Neutrophil (primary cell): ENCODE measurements at regions not wholly inside any gene's neighbourhood (a gene's known extent, or its start where the extent isn't known, plus 50 kb on each side); places are given as distances from the start of the nearest gene placed in this dataset.
"Not testable (repeated sequence)": the region's sequence is repeated elsewhere in the genome, so short reads cannot be mapped to it uniquely, and the experiment has no call there.

Source experiments
- H3K27ac ChIP-seq: fragments of 200-600 bp; sonication (generic); 2 replicates; pipeline ENCODE4 v1.5.1; 2016; ENCODE audit warnings: mild to moderate bottlenecking, moderate library complexity
- H3K27me3 ChIP-seq: fragments of 200-600 bp; sonication (generic); 2 replicates; pipeline ENCODE4 v1.6.0; 2016; ENCODE audit warnings: mild to moderate bottlenecking
- H3K36me3 ChIP-seq: fragments of 200-600 bp; sonication (generic); 2 replicates; pipeline ENCODE4 v1.5.1; 2017
- H3K4me1 ChIP-seq, 2 experiments: fragments of 200-600 bp in 1 of 2; sonication (generic) in 1 of 2; 1 replicate in 1 of 2; 2 replicates in 1 of 2; pipeline versions ENCODE4 v1.5.1 to v1.6.1; 2013 to 2016; ENCODE audit warnings: low read depth in 1 of 2, low read length in 1 of 2, mild to moderate bottlenecking in 1 of 2, moderate library complexity in 1 of 2; ENCODE audit not compliant: control insufficient read depth in 1 of 2, insufficient read depth in 1 of 2
- H3K4me3 ChIP-seq, 2 experiments: fragments of 200-600 bp in 1 of 2; sonication (generic) in 1 of 2; 1 replicate in 1 of 2; 2 replicates in 1 of 2; pipeline ENCODE4 v1.5.1; 2013 to 2016; ENCODE audit warnings: low read depth in 1 of 2, low read length in 1 of 2, mild to moderate bottlenecking in 1 of 2, moderate library complexity in 1 of 2
- H3K9me3 ChIP-seq: fragments of 200-600 bp; sonication (generic); 2 replicates; pipeline ENCODE4 v1.5.1; 2016
- CTCF ChIP-seq: fragments of 200-600 bp; sonication (generic); IDR thresholded peaks from 2 replicates; pipeline ENCODE4 v1.5.1; 2016; ENCODE audit warnings: antibody characterized with exemption

GRCh38 chr14:61145034-61145902 lies 135.9 kb downstream of the TMEM30B start:
- no peak for TF ChIP-seq CTCF
- Histone ChIP-seq H3K36me3 (no peaks in the 10 kb centered on the region), H3K4me3 (no peak overlapping the region), H3K4me1 (no peaks in the 10 kb centered on the region), H3K27ac (no peak overlapping the region), H3K9me3 (no peaks in the 10 kb centered on the region), H3K27me3 (no peaks in the 10 kb centered on the region)

GRCh38 chr14:61144117-61145033 lies 136.8 kb downstream of the TMEM30B start:
- H3K27ac ChIP-seq, H3K36me3 ChIP-seq, H3K4me1 ChIP-seq, H3K4me3 ChIP-seq, H3K9me3 ChIP-seq, H3K27me3 ChIP-seq: not testable (repeated sequence)

- no peaks in the 10 kb centered on the region for H3K36me3 ChIP-seq
- H3K27me3 ChIP-seq = no peaks in the 10 kb centered on the region
- no peaks in the 10 kb centered on the region for H3K9me3 ChIP-seq
- no peaks in the 10 kb centered on the region for H3K4me1 ChIP-seq
- no peak overlapping the region for H3K27ac ChIP-seq
- TF ChIP-seq CTCF = no peak
- H3K4me3 ChIP-seq = no peak overlapping the region
Measured at GRCh38 chr14:61140872-61141271, 140.3 kb downstream of the TMEM30B start.

GRCh38 chr14:61140271-61140670 lies 140.9 kb downstream of the TMEM30B start:
- no peak overlapping the region for H3K4me3 ChIP-seq
- H3K27ac ChIP-seq = no peak overlapping the region
- H3K27me3 ChIP-seq = no peaks in the 10 kb centered on the region
- no peaks in the 10 kb centered on the region for H3K9me3 ChIP-seq
- no peak for TF ChIP-seq CTCF
- H3K4me1 ChIP-seq = no peaks in the 10 kb centered on the region
- H3K36me3 ChIP-seq = no peaks in the 10 kb centered on the region

- H3K4me1 ChIP-seq = no peaks in the 10 kb centered on the region
- H3K27ac ChIP-seq = no peak overlapping the region
- H3K36me3 ChIP-seq = no peaks in the 10 kb centered on the region
- H3K9me3 ChIP-seq = no peaks in the 10 kb centered on the region
- TF ChIP-seq CTCF = no peak
- no peak overlapping the region for H3K4me3 ChIP-seq
- H3K27me3 ChIP-seq = no peaks in the 10 kb centered on the region
Measured at GRCh38 chr14:61139006-61139599, 142.0 kb downstream of the TMEM30B start.
